ENCODE measurements at regions not wholly inside any gene's neighbourhood (a gene's known extent, or its start where the extent isn't known, plus 50 kb on each side); places are given as distances from the start of the nearest gene placed in this dataset.
"Not testable (repeated sequence)": the region's sequence is repeated elsewhere in the genome, so short reads cannot be mapped to it uniquely, and the experiment has no call there.

DNA sequence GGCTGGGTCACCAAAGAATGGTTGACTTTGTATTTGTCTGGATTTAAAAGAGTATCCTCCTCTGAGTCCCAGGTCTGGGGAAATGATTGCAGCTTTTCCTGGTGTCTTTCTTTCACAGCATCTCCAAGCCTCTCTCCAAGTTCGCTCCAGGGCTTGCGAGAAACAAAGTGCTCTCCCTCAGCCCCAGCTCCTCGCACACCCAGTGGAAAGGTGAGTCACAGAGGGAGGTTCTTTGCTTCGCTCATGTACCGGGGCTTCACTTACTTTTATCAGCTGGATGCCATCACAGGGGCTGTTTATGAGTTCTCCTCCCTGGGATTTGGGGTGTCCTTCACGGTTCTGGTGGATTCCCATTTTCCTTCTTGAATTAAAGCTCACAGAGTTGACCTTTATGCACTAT lies 252.2 kb upstream of the PLPP4 start:
- DNase-seq (ENCODE audit: low spot score) = no peak

DNA sequence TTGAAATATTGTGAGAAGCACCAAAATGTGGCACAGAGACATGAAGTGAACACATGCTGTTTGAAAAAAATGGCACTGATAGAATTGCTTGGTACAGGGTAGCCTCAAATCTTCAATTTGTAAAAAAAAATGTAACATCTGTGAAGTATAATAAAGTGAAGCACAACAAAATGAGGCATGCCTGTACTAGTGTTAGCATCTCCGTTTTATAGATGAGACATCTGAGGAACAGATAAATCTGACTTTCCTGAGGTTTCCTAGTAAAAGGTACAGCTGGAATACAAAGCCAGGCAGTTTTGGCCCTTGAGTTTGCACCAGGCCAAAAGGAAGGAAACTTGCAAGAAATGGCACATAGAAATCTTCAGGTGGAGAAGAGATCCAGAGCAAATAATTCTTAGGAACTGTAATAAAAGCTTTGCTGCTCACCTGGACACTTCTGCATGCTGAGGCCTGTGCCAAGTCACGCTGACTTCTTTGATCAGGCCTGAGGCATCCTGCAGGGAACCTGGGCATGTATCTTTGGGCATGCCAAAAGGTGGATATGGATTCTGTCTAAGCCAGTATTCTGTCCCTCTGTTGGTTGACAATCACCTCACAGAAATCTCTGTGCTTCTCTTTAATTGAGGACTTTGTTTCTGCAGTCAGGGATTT lies 251.5 kb upstream of the PLPP4 start:
- no peak for DNase-seq (ENCODE audit: low spot score)

DNA sequence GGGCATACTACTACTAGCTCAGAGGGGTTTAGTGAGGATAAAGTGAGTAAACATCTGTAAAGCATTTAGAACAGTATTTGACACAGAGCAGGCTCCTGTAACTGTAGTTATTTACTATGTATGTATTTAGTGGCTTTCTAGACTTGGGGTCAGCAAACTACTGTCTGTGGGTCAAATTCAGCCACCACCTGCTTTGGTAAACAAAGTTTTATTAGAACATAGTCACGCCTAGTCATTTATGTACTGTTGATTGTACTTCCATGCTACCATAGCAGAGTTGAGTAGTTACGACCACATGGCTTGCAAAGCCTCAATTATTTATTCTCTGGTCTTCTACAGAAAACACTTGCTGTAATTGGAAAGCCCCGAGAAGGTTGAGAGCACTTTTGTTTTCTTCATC lies 248.5 kb upstream of the PLPP4 start:
- no peak for DNase-seq (ENCODE audit: low spot score)

DNA sequence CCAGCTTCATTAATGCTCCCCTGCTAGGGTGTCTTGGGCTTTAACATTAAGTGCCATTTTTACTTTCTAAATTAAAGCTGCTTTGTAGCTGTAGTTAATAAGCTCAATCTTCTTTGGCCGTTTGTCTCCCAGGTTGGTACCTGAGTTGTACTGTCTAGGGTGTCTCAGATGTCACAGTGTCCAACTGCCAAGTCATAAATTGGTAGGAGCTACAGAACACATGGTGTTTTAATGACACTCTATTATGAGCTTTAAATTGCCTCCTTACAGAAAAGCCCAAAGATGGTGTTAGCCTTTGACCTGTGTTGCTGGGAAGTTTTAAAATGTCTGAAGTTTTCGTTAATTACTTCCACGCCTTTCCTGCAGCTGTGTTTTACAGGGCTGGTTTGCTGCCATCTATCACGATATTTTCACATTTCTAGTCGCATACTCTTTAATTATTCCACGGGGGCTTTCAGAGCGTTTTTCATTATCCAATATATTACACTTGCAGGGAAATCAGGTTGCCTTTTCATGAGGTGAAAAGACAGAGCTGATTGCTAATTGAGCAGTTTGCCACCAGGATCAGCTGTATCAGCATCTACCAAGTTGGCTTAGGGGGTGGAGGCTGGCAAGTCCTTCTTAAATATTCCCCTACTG lies 247.8 kb upstream of the PLPP4 start:
- no peak for DNase-seq (ENCODE audit: low spot score)

DNA sequence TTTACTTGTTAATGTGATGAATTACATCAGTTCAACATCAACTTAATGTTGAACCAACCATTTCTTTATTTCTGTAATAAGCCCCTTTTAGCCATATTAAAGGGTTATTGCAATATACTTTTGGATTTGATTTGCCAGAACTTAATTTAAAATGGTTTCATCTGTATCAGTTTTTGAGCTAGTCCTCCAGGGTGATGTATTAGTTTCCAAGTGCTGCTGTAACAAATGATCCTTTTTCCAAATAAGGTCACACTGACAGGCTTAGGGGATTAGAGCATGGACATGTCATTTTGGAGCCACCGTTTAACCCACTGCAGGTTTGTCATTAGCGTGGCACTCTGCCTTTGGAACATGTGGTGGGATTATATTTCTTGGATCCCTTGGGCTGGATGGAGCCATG lies 244.8 kb upstream of the PLPP4 start:
- DNase-seq (ENCODE audit: low spot score) = no peak

DNA sequence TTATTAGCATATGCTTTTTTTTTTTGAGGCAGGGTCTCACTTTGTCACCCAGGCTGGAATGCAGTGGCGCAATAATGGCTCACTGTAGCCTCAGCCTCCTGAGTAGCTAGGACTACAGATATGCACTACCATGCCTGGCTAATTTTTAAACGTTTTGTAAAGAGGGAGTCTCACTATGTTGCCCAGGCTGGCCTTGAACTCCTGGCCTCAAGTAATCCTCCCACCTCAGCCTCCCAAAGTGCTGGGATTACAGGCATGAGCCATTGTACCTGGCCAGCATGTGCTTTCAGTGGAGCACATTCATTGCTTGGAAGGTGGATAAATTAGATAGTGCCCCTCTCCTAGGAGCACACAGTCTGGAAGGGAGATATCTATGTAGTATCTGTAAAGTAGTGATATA lies 243.7 kb upstream of the PLPP4 start:
- DNase-seq (ENCODE audit: low spot score) = not testable (repeated sequence)

DNA sequence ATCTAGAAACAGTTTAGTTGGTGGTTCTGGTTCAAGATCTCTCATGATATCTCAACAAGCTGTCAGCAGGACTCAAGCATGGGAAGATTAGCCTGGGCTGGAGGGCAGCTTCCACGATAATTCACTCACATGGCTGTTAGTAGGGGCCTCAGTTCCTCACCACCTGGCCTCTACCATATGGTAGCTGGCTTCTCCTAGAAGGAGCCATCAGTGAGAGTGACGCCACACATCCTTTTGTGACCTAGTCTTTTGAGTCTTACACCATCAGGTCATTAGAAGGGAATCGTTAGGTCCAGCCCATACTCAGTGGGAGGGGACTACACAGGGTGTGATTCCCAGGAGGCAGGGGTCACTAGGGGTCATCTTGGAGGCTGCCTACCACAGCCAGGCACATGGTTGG lies 239.3 kb upstream of the PLPP4 start:
- no peak for DNase-seq (ENCODE audit: low spot score)

DNA sequence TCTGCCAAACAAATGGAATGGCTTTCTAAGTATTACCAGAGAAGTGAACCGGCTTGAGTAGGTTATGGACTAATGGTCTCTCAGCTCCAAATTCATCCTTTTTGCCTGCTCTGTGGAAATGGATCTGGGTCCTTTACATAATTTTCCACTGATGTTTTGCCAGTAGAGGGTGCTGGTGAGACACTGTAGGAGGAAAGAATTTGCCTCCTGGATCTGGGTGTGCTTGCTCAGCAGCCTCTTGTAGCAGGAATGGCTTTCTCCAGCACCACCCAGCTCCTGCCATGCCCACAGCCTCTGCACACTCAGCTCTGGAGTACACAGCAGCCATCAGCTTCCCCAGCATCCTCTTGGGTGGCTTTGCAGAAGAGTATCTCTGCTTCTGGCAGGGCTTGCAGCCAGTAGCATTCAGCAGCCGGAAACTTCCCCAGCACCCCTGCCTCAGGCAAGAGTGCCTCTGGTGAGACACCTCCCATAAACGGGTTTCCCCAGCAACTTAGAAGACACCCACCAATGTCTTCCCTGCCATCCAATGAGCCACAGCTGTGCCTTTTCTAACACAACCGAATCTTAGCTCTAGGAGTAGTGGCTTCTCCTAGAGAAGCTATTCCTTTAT lies 235.0 kb upstream of the PLPP4 start:
- peak; percentile 73 for DNase-seq (ENCODE audit: low spot score)

DNA sequence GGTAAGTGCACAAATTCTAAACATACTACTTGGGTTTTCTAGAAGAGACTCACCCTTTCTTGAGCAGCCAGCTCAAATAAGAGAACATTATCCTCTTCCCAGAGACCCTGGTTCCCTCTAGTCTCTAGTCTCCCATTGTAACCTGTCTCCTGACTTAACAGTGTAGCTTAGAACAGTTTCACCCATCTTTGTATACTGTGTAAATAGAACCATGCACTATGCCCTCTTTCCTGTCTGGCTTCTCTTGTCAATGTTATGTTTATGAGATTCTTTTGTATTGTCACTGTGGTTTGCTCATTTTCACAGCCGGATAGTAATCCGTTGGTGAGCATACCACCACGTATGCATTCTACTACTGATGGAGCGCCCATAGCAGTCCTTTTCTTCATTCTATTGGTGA lies 227.4 kb upstream of the PLPP4 start:
- DNase-seq (ENCODE audit: low spot score) = no peak

DNA sequence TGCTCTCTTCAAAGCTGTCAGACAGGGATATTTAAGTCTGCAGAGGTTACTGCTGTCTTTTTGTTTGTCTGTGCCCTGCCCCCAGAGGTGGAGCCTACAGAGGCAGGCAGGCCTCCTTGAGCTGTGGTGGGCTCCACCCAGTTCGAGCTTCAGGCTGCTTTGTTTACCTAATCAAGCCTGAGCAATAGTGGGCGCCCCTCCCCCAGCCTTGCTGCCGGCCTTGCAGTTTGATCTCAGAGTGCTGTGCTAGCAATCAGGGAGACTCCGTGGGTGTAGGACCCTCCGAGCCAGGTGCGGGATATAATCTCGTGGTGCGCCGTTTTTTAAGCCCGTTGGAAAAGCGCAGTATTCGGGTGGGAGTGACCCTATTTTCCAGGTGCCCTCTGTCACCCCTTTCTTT lies 217.3 kb upstream of the PLPP4 start:
- not testable (repeated sequence) for DNase-seq (ENCODE audit: low spot score)

DNA sequence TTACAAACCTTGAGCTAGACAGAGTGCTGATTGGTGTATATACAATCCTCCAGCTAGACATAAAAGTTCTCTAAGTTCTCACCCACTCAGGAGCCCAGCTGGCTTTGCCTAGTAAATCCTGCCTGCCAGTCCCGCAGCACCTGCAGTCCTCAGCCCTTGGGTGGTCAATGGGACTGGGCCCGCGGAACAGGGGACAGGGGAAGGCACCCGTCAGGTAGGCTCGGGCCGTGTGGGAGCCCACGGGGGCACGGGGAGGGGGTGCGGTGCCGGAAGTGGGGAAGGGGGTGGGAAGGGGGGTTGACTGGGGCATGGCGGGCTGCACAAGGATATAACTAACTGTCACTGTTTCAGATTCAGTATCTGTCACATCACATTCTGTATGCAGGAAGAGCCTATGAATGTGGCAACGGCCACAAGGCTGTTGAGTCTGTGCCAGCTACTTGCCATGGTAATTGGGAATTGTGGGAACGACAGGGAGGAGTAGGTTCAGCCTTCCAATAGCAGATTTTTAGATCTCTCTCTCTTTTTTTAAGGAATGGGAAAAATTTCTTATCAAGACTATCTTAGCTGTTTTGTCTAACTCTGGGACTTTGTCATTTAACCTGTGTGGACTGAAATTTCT lies 205.1 kb upstream of the PLPP4 start:
- no peak for DNase-seq (ENCODE audit: low spot score)

DNA sequence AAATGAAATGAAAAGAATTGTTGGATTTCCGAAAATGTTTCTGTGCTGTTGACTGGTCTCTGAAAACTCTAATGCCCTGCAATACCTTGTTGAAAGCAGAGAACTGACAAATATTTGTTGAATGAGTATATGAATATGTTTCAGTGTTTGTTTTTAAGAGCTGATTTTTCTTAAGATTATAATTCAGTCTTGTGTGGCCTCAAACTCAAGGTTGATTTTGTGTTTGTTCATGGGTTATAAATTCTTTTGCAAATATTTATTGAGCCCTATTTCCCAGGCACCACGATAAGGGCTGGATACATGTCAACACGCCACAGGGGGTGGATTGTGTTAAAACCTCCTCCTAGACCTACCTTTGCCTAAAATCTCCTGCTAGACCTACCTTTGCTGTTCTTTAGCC lies 203.9 kb upstream of the PLPP4 start:
- DNase-seq (ENCODE audit: low spot score) = no peak

DNA sequence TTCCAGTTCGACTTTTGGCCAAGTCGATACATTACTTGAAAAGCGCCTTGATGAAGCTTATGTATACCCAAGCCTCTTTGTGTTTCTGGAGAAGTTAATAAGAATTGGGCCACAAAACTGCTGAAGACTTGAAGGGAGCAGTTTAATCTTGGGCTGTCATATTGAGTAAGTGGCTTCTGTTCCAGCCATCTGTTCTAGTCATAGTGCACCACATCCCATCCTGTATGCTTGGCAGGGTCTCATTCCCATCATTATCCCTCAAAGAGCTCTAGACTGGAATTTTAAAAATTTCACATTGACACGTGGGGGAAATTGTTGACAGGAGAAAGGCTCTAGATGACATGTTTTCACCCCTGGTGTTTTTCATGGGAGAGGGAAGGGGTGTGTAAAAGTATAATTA lies 196.6 kb upstream of the PLPP4 start:
- DNase-seq (ENCODE audit: low spot score) = no peak

DNA sequence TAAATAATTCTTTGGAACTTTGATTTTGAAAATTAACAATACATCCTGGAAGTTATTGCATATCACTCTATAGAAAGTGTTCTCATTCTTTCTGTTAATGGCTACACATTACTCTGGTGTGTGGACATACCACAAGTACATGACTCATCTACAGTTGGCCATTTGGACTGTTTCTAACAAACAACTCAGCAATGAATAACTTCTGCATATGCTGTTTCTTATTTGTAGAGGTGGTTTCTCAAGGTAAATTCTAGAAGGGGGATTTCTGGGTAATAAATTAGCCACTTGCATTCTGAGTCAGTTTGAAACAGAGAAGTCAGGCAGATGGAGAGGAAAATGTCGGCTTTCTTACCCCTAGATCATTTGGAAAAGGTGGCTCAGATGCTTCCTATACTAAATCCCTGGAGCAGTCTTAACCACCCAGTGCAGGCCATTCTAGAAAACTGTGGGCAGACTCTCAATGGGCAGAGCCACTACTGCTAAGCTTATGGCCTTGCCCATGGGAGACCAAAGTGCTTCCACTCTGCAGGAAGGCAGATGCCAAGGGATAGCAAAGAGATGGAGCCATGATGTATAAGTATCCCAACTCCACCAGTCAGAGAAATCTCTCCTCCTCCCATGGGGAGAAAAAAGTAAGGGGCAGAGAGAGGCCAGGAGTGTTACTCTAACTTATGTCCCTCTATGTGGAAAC lies 194.0 kb upstream of the PLPP4 start:
- DNase-seq (ENCODE audit: low spot score) = no peak

DNA sequence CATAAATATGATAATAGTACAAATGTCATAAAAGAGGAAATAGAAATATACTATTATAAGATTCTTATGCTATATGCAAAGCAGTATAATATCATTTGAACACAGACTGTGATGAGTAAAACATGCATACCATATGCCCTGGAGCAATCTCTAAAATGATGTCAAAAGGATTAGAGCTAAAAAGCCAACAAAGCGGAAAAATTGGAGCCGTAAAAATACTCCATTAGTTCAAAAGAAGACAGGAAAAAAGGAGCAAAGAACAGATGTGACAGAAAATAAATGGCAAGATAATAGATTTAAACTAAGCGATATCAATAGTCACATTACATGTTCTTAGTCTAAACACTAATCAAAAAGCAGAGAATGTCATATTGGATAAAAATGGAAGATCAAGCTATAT lies 191.0 kb upstream of the PLPP4 start:
- DNase-seq (ENCODE audit: low spot score) = no peak

DNA sequence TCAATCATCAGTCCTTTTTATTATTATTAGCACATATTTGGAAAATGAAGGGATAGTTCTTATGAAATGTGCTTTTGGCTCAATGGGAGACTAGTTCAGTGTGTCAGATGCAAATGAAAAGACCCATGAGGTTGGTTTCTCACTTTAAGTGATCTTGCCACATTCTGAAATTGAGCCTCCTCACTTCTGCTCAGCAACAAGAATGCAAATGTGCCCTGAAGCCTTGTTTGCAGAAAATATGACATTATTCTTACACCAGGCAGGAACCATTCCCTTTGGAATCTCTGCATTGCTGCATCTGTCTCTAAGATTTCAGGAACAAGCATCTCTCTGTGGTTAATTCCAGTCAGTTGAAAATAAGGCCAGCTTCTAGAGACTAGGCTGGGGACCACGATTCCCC lies 186.1 kb upstream of the PLPP4 start:
- no peak for DNase-seq (ENCODE audit: low spot score)

DNA sequence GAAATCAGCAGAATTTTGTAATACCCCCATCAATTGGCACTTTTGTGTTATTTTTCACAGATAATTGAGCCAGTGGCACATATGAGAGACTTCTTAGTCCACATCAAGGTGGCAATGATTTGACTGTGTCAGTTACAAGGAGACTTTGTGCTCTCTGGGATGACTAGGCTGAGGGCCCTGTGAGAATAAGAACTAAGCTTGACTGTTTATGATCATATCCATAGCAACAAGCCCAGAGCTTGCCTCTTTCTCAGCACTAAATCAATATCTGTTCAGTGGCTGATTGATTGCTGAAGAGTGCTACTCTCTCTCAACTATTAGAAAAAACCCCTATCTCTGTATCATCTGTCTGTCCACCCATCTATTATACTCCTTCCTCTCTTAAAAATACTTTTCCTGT lies 185.3 kb upstream of the PLPP4 start:
- no peak for DNase-seq (ENCODE audit: low spot score)

DNA sequence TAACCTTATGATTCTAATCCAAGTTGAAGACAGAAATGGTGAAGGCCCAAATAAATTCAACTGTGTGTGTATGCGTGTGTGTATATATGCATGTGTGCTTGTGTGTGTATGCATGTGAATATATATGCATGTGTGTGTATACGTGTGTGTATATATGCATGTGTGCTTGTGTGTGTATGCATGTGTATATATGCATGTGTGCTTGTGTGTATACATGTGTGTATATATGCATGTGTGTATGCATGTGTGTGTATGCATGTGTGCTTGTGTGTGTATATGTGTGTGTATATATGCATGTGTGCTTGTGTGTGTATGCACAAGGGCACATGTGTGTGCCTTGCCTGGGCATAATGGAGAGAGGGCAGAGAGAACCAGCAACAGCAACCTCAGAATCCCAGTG lies 184.7 kb upstream of the PLPP4 start:
- no peak for DNase-seq (ENCODE audit: low spot score)

DNA sequence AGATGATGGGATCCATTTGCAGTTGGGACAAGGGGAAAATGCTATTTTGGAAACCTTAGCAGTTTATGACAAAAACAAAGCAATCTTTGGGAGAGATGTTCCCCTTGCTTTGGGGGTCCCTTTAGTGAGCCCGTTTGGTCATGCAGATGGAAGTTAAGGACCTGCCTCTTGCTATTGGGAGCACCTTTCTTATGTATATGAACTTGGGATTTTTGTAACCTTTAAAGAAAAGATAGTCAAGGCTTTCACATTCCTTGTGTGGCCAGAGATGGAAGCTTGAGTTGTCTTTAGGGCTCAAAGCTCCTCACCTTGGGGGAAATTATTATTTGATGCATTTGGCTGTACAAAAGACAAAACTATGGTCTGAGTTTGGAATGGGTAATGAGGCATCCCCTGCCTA lies 179.0 kb upstream of the PLPP4 start:
- no peak for DNase-seq (ENCODE audit: low spot score)

DNA sequence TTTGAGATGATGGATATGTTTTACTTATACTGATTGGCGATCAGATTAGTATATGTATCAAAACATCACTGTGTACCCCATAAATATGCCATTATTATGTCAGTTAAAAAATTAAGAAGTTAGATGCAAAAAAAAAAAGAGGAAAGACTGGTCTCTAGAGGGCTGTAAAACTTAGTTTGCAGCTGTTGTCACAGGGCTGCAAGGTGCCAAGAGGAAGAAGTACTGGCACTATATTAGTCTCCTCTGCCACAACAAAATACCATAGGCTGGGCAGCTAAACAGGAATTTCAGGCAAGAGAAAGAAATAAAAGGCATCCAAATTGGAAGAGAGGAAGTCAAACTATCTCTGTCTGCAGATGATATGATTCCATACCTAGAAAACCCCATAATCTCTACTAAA lies 177.8 kb upstream of the PLPP4 start:
- DNase-seq (ENCODE audit: low spot score) = no peak

DNA sequence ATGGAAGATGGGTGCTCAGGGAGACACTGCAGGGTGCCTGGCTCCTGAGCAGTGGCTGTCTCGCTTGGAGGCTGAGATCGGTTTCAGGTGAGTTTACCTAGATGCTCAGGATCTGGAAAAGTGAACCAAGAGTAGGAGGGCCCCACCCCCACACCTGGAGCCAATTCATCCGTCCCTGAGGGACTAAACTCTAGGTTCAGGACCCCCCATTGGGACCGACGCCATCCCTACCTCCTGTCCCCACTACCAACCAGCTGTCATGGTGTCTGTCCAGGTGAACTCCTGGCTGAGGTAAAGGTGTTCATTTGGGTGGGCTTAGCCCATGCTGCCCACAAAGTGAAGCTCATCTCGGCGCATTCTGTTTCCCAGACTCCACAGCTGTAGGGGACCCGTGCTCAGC lies 174.6 kb upstream of the PLPP4 start:
- DNase-seq (ENCODE audit: low spot score) = no peak

DNA sequence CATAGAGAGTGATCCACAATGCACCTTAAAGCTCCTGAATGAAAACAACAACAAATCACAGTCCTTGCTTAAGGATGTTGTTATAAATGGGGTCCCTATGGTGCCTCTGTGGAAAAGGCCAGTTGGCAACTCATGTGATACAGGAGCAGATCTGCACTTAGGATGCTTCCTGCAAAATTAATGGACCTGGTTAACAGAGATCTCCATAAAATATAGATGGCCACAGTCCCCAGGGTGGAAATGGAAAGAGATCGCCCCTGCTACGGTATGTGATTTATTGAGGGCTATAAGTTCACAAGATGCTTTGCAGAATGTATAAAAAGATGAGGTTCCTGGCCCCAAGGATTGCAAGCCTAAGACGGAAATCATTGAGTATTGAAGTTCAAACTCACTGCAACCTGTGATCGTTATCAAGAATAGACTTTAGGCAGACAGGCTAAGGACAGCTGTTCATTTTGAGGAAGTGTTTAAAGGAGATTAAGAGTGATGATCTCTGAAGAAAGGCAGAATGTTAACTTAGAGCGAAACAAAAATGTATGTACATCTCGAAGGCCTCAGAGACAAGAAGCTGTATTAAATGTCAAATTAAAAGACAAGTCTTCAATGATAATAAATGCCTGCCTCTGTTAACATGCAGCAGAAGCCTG lies 174.1 kb upstream of the PLPP4 start:
- DNase-seq (ENCODE audit: low spot score) = no peak
